Lung (tissue), 11 donors: ENCODE measurements at regions not wholly inside any gene's neighbourhood (a gene's known extent, or its start where the extent isn't known, plus 50 kb on each side); places are given as distances from the start of the nearest gene placed in this dataset.

Experiments used
- ATAC-seq: fragments of 200-7000 bp; cut with Tn5 transposase; one replicate; pipeline ENCODE4 v1.9.1; 2020; ENCODE audit warnings: moderate number of reproducible peaks; ENCODE audit not compliant: insufficient read depth, low FRiP score
- DNase-seq, 3 donors: peaks; one replicate each; pipeline ENCODE4 v3.0.0-alpha.2; 2013 to 2017
- H3K27ac ChIP-seq, 2 donors: one replicate each; pipeline ENCODE4 v1.5.1; 2013; ENCODE audit warnings: mild to moderate bottlenecking in 2 of 2, moderate library complexity in 2 of 2, control low read depth in 1 of 2, inconsistent platforms in 1 of 2, low read depth in 1 of 2, low read length in 1 of 2
- H3K27me3 ChIP-seq, 3 donors: one replicate each; pipeline ENCODE4 v1.5.1; 2013; ENCODE audit warnings: low read length in 2 of 3; ENCODE audit not compliant: control insufficient read depth in 3 of 3, insufficient read depth in 3 of 3
- H3K36me3 ChIP-seq, 4 donors: one replicate each; pipeline ENCODE4 v1.5.1; 2013; ENCODE audit warnings: low read length in 4 of 4, mild to moderate bottlenecking in 1 of 4, moderate library complexity in 1 of 4; ENCODE audit not compliant: control insufficient read depth in 4 of 4, insufficient read depth in 4 of 4
- H3K4me1 ChIP-seq, 5 donors: one replicate each; pipeline ENCODE4 v1.5.1; 2013; ENCODE audit warnings: low read length in 5 of 5, mild to moderate bottlenecking in 2 of 5, moderate library complexity in 1 of 5; ENCODE audit not compliant: control insufficient read depth in 5 of 5, insufficient read depth in 5 of 5
- H3K4me3 ChIP-seq: one replicate; pipeline ENCODE4 v1.5.1; 2013; ENCODE audit warnings: mild to moderate bottlenecking, control low read depth, moderate library complexity
- H3K9ac ChIP-seq, 2 donors: one replicate each; pipeline ENCODE4 v1.5.1; 2013; ENCODE audit warnings: low read length in 2 of 2, control low read depth in 1 of 2; ENCODE audit not compliant: insufficient read depth in 1 of 2
- H3K9me3 ChIP-seq, 4 donors: one replicate each; pipeline ENCODE4 v1.5.1; 2013; ENCODE audit warnings: low read length in 3 of 4, mild to moderate bottlenecking in 1 of 4, moderate library complexity in 1 of 4; ENCODE audit not compliant: control insufficient read depth in 4 of 4, insufficient read depth in 3 of 4
- WGBS, 2 donors: extraction: QIAGEN DNeasy Blood & Tissue Kit; methylation state at CpG; one replicate each; pipeline ENCODE4 v1.1.7; 2013; 5-methylcytosine and 5-hydroxymethylcytosine counted together
- TF ChIP-seq, protein P1 (sequence below): IDR thresholded peaks from 2 replicates; pipeline ENCODE4 v1.5.1; 2012; ENCODE audit warnings: mild to moderate bottlenecking; ENCODE audit errors: control extremely low read depth, extremely low read depth
- donor health status: control.
- donor health status: control.
- donor health status: Bipolar disorder and iron deficiency.
- donor health status: healthy.
- donor health status: DM: yes; HTN: yes; CAD: no.

DNA sequence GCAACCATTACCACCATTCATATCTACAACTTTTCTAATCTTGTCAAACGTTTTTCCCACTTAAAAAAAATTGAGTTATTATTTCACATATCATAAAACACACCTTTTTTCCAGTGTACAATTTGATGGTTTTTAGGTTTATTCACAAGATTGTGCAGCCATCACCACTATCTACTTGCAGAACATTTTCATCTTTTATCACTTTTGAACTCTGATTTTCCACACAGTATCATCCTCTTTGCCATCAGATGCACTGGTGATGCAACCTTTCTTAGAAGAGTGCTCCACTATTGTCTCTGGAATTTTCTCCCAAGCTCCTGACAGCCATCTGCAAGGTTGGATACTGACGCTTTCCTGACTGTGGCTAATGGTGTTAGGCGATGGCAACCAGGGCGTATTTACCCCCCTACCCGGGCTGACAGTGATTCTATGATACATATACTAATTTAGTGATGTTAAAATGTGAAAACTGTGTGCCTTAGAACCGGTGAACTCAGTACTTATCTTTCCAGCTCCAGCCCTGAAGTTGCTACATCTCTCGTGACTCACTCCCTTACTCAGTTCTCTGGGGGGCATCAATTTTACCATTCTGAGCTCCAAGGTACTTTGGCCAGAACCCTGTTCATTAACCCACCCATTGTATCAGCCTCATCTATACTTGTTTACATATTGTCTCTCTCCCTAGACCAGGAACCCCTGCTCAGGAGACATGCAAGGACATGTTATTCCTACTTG lies 105.4 kb upstream of the SPRED2 start:
- Histone ChIP-seq H3K4me1 (peaks cover 0 to 2% (median 0%) of the 10 kb centered on the region in 5 donors), H3K9me3 (no peaks in the 10 kb centered on the region), H3K9ac (no peak overlapping the region), H3K27me3 (no peaks in the 10 kb centered on the region), H3K27ac (no peak overlapping the region), H3K4me3 (no peak overlapping the region), H3K36me3 (no peaks in the 10 kb centered on the region)
- 89 to 93% methylated on average over 7 of the region's 7 CpGs for WGBS, 2 donors
- DNase-seq: no peak
- TF ChIP-seq, protein P1, sequence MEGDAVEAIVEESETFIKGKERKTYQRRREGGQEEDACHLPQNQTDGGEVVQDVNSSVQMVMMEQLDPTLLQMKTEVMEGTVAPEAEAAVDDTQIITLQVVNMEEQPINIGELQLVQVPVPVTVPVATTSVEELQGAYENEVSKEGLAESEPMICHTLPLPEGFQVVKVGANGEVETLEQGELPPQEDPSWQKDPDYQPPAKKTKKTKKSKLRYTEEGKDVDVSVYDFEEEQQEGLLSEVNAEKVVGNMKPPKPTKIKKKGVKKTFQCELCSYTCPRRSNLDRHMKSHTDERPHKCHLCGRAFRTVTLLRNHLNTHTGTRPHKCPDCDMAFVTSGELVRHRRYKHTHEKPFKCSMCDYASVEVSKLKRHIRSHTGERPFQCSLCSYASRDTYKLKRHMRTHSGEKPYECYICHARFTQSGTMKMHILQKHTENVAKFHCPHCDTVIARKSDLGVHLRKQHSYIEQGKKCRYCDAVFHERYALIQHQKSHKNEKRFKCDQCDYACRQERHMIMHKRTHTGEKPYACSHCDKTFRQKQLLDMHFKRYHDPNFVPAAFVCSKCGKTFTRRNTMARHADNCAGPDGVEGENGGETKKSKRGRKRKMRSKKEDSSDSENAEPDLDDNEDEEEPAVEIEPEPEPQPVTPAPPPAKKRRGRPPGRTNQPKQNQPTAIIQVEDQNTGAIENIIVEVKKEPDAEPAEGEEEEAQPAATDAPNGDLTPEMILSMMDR: no peak
- ATAC-seq: no peak

DNA sequence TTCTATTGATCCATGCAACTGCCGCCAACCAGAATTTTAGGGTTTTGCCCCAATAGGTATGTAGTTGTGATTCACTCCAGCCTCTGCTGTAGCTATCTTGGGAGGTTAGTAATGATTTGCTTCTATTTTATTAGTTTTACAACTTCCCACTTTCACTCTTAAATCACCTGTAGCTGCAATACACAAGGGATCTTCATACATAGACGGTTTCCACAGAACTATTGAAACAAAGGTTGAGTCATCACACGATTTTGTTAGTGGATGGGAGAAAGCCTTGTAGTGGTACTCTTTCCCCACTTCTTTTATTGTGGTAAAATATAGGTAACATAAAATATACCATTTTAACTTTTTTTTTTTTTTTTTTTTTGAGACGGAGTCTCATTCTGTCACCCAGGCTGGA lies 104.2 kb upstream of the SPRED2 start:
- TF ChIP-seq, protein P1: no peak
- H3K27me3 ChIP-seq: no peaks in the 10 kb centered on the region
- H3K4me1 ChIP-seq: peaks cover 0 to 2% (median 0%) of the 10 kb centered on the region in 5 donors
- DNase-seq (no peak), ATAC-seq (no peak)
- H3K9me3 ChIP-seq: no peaks in the 10 kb centered on the region
- H3K4me3 ChIP-seq: no peak overlapping the region
- H3K27ac ChIP-seq: no peak overlapping the region
- H3K9ac ChIP-seq: no peak overlapping the region
- WGBS, 2 donors: 83 to 91% methylated on average over 4 of the region's 4 CpGs
- H3K36me3 ChIP-seq: no peaks in the 10 kb centered on the region

DNA sequence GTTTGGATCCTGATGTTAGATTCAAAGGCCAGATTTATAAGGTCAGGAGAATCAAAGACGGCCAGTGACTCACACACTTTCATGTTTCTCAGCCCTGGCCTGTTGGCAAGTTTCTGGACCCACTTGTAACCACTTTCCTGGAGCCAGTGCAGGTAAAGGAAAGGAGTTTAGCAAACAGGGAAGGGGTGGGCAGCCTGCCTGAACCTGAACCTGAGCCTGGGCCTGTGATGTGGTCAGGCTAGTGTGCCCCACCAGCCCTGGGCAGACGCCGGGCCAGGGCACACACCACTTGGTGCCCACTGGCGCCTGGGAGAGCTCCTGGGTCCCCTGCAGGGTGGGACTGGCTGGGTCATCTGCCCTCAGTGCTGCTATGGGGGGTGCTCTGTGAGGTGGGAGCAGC lies 100.5 kb upstream of the SPRED2 start:
- TF ChIP-seq, protein P1: no peak
- no peaks in the 10 kb centered on the region for H3K36me3 ChIP-seq
- peaks cover 0 to 2% (median 0%) of the 10 kb centered on the region in 5 donors for H3K4me1 ChIP-seq
- no peaks in the 10 kb centered on the region for H3K27me3 ChIP-seq
- no peaks in the 10 kb centered on the region for H3K9me3 ChIP-seq
- peak overlapping the region in 1 of 2 donors; percentile 62 for H3K27ac ChIP-seq
- 67 to 84% methylated on average over 4 of the region's 4 CpGs for WGBS, 2 donors
- H3K4me3 ChIP-seq: no peak overlapping the region
- DNase-seq (no peak), ATAC-seq (peak; percentile 78)
- H3K9ac ChIP-seq: no peak overlapping the region

DNA sequence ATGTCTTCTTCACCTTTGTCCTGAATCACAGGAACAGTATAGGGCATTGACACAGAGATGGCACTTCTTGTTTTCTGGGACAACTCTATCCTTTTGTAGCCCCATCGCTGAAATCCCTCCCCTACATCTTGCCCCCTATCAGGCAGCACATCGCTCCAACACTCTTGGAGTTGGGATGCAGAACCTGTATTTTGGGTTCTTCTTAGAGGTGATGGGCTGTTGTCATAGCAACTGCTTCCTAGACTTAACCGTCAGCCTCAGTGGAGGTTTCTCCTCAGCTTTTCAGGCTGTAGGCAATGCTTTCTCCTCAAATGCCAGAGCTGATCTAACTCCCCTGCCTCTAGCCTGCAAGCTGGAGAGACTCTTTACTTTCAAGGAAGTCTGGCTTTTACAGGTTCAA lies 99.9 kb upstream of the SPRED2 start:
- DNase-seq: no peak
- TF ChIP-seq, protein P1: no peak
- Histone ChIP-seq H3K4me1 (peaks cover 0 to 2% (median 0%) of the 10 kb centered on the region in 5 donors), H3K27me3 (no peaks in the 10 kb centered on the region), H3K27ac (no peak overlapping the region), H3K9ac (no peak overlapping the region), H3K36me3 (no peaks in the 10 kb centered on the region), H3K9me3 (no peaks in the 10 kb centered on the region), H3K4me3 (no peak overlapping the region)
- ATAC-seq: no peak
- WGBS, 2 donors: 95 to 99% methylated on average over 3 of the region's 3 CpGs
